ENCODE measurements at regions not wholly inside any gene's neighbourhood (a gene's known extent, or its start where the extent isn't known, plus 50 kb on each side); places are given as distances from the start of the nearest gene placed in this dataset.

- Histone ChIP-seq H3K4me1 (ENCODE audit: insufficient read depth, insufficient read length) (no peaks in the 10 kb centered on the region), H3K9me3 (ENCODE audit: insufficient read depth, low read length) (no peaks in the 10 kb centered on the region), H3K36me3 (ENCODE audit: insufficient read depth, insufficient read length, low read length) (no peaks in the 10 kb centered on the region), H3K27me3 (ENCODE audit: insufficient read depth, insufficient read length) (no peaks in the 10 kb centered on the region), H3K9ac (ENCODE audit: insufficient read length, low read depth) (no peak overlapping the region), H3K4me3 (ENCODE audit: insufficient read length, low read depth) (no peak overlapping the region)
- no peak for DNase-seq (ENCODE audit: low read depth, low spot score)
- TF ChIP-seq ZNF274 (IDR thresholded peaks at IDR 0.05; ENCODE audit: low read depth, low read length) (no peak), YY1 (IDR thresholded peaks at IDR 0.05; ENCODE audit: insufficient read depth, insufficient read length) (no peak), SUZ12 (IDR thresholded peaks at IDR 0.05; ENCODE audit: extremely low read depth, insufficient read depth, insufficient read length) (no peak)
Measured at GRCh38 chr6:97702248-97702647, 419.2 kb upstream of the MMS22L start.

- no peak for TF ChIP-seq SUZ12 (IDR thresholded peaks at IDR 0.05; ENCODE audit: extremely low read depth, insufficient read depth, insufficient read length)
- TF ChIP-seq YY1 (IDR thresholded peaks at IDR 0.05; ENCODE audit: insufficient read depth, insufficient read length): no peak
- TF ChIP-seq ZNF274 (IDR thresholded peaks at IDR 0.05; ENCODE audit: low read depth, low read length): no peak
- Histone ChIP-seq H3K4me1 (ENCODE audit: insufficient read depth, insufficient read length) (no peaks in the 10 kb centered on the region), H3K9ac (ENCODE audit: insufficient read length, low read depth) (no peak overlapping the region), H3K9me3 (ENCODE audit: insufficient read depth, low read length) (no peaks in the 10 kb centered on the region), H3K27me3 (ENCODE audit: insufficient read depth, insufficient read length) (no peaks in the 10 kb centered on the region), H3K4me3 (ENCODE audit: insufficient read length, low read depth) (no peak overlapping the region), H3K36me3 (ENCODE audit: insufficient read depth, insufficient read length, low read length) (no peaks in the 10 kb centered on the region)
- no peak for DNase-seq (ENCODE audit: low read depth, low spot score)
Measured at GRCh38 chr6:97703661-97704060, 420.6 kb upstream of the MMS22L start.

- peak; percentile 8 for DNase-seq (ENCODE audit: low read depth, low spot score)
- Histone ChIP-seq H3K9me3 (ENCODE audit: insufficient read depth, low read length) (no peaks in the 10 kb centered on the region), H3K4me1 (ENCODE audit: insufficient read depth, insufficient read length) (no peaks in the 10 kb centered on the region), H3K9ac (ENCODE audit: insufficient read length, low read depth) (no peak overlapping the region), H3K4me3 (ENCODE audit: insufficient read length, low read depth) (no peak overlapping the region), H3K36me3 (ENCODE audit: insufficient read depth, insufficient read length, low read length) (no peaks in the 10 kb centered on the region), H3K27me3 (ENCODE audit: insufficient read depth, insufficient read length) (no peaks in the 10 kb centered on the region)
- TF ChIP-seq YY1 (IDR thresholded peaks at IDR 0.05; ENCODE audit: insufficient read depth, insufficient read length) (no peak), ZNF274 (IDR thresholded peaks at IDR 0.05; ENCODE audit: low read depth, low read length) (no peak), SUZ12 (IDR thresholded peaks at IDR 0.05; ENCODE audit: extremely low read depth, insufficient read depth, insufficient read length) (no peak)
Measured at GRCh38 chr6:97705568-97705967, 422.6 kb upstream of the MMS22L start.

- no peaks in the 10 kb centered on the region for H3K4me1 ChIP-seq (ENCODE audit: insufficient read depth, insufficient read length)
- H3K9ac ChIP-seq (ENCODE audit: insufficient read length, low read depth): no peak overlapping the region
- no peak overlapping the region for H3K4me3 ChIP-seq (ENCODE audit: insufficient read length, low read depth)
- no peak for DNase-seq (ENCODE audit: low read depth, low spot score)
- no peaks in the 10 kb centered on the region for H3K36me3 ChIP-seq (ENCODE audit: insufficient read depth, insufficient read length, low read length)
- H3K27me3 ChIP-seq (ENCODE audit: insufficient read depth, insufficient read length): no peaks in the 10 kb centered on the region
- no peaks in the 10 kb centered on the region for H3K9me3 ChIP-seq (ENCODE audit: insufficient read depth, low read length)
- TF ChIP-seq SUZ12 (IDR thresholded peaks at IDR 0.05; ENCODE audit: extremely low read depth, insufficient read depth, insufficient read length) (no peak), ZNF274 (IDR thresholded peaks at IDR 0.05; ENCODE audit: low read depth, low read length) (no peak), YY1 (IDR thresholded peaks at IDR 0.05; ENCODE audit: insufficient read depth, insufficient read length) (no peak)
Measured at GRCh38 chr6:97712751-97713150, 429.7 kb upstream of the MMS22L start.

- Histone ChIP-seq H3K36me3 (ENCODE audit: insufficient read depth, insufficient read length, low read length) (no peaks in the 10 kb centered on the region), H3K4me1 (ENCODE audit: insufficient read depth, insufficient read length) (no peaks in the 10 kb centered on the region), H3K4me3 (ENCODE audit: insufficient read length, low read depth) (no peak overlapping the region), H3K9me3 (ENCODE audit: insufficient read depth, low read length) (no peaks in the 10 kb centered on the region), H3K27me3 (ENCODE audit: insufficient read depth, insufficient read length) (no peaks in the 10 kb centered on the region), H3K9ac (ENCODE audit: insufficient read length, low read depth) (no peak overlapping the region)
- DNase-seq (ENCODE audit: low read depth, low spot score): no peak
- no peak for TF ChIP-seq SUZ12 (IDR thresholded peaks at IDR 0.05; ENCODE audit: extremely low read depth, insufficient read depth, insufficient read length)
- TF ChIP-seq YY1 (IDR thresholded peaks at IDR 0.05; ENCODE audit: insufficient read depth, insufficient read length): no peak
- TF ChIP-seq ZNF274 (IDR thresholded peaks at IDR 0.05; ENCODE audit: low read depth, low read length): no peak
Measured at GRCh38 chr6:97714772-97715171, 431.8 kb upstream of the MMS22L start.

GRCh38 chr6:97717086-97717485 is 434.1 kb upstream of the MMS22L start:
- Histone ChIP-seq H3K27me3 (ENCODE audit: insufficient read depth, insufficient read length) (no peaks in the 10 kb centered on the region), H3K4me1 (ENCODE audit: insufficient read depth, insufficient read length) (no peaks in the 10 kb centered on the region), H3K36me3 (ENCODE audit: insufficient read depth, insufficient read length, low read length) (no peaks in the 10 kb centered on the region), H3K4me3 (ENCODE audit: insufficient read length, low read depth) (no peak overlapping the region), H3K9me3 (ENCODE audit: insufficient read depth, low read length) (no peaks in the 10 kb centered on the region), H3K9ac (ENCODE audit: insufficient read length, low read depth) (no peak overlapping the region)
- TF ChIP-seq ZNF274 (IDR thresholded peaks at IDR 0.05; ENCODE audit: low read depth, low read length) (no peak), SUZ12 (IDR thresholded peaks at IDR 0.05; ENCODE audit: extremely low read depth, insufficient read depth, insufficient read length) (no peak), YY1 (IDR thresholded peaks at IDR 0.05; ENCODE audit: insufficient read depth, insufficient read length) (no peak)
- DNase-seq (ENCODE audit: low read depth, low spot score): no peak

GRCh38 chr6:97726378-97726777 is 443.4 kb upstream of the MMS22L start:
- H3K9ac ChIP-seq (ENCODE audit: insufficient read length, low read depth): no peak overlapping the region
- TF ChIP-seq SUZ12 (IDR thresholded peaks at IDR 0.05; ENCODE audit: extremely low read depth, insufficient read depth, insufficient read length) (no peak), ZNF274 (IDR thresholded peaks at IDR 0.05; ENCODE audit: low read depth, low read length) (no peak), YY1 (IDR thresholded peaks at IDR 0.05; ENCODE audit: insufficient read depth, insufficient read length) (no peak)
- peak; percentile 3 for DNase-seq (ENCODE audit: low read depth, low spot score)
- H3K9me3 ChIP-seq (ENCODE audit: insufficient read depth, low read length): no peaks in the 10 kb centered on the region
- H3K4me1 ChIP-seq (ENCODE audit: insufficient read depth, insufficient read length): no peaks in the 10 kb centered on the region
- H3K4me3 ChIP-seq (ENCODE audit: insufficient read length, low read depth): no peak overlapping the region
- no peaks in the 10 kb centered on the region for H3K36me3 ChIP-seq (ENCODE audit: insufficient read depth, insufficient read length, low read length)
- H3K27me3 ChIP-seq (ENCODE audit: insufficient read depth, insufficient read length): no peaks in the 10 kb centered on the region
